Stimulated activated naive CD8-positive, alpha-beta T cell treated with anti-CD3 and anti-CD28 coated beads, Interleukin-15, amount 100 ng/mL, for 72 hours (primary cell): ENCODE measurements at regions not wholly inside any gene's neighbourhood (a gene's known extent, or its start where the extent isn't known, plus 50 kb on each side); places are given as distances from the start of the nearest gene placed in this dataset.

Source experiments
- ATAC-seq: fragments of 150-1000 bp; cut with Tn5 transposase; 2 replicates; pipeline ENCODE4 v1.10.0; 2021; ENCODE audit warnings: mild to moderate bottlenecking, moderate library complexity
- DNase-seq, 2 donors: peaks; one replicate each; pipeline ENCODE4 v3.0.0; 2021 to 2022
- H3K27ac Mint-ChIP-seq, 2 donors: one replicate each; pipeline ENCODE4 v1.8.0; 2022; ENCODE audit warnings: mild to moderate bottlenecking in 2 of 2, mixed read lengths in 2 of 2, moderate library complexity in 2 of 2
- H3K27me3 Mint-ChIP-seq: one replicate; pipeline ENCODE4 v1.8.0; 2022; ENCODE audit warnings: mixed read lengths
- H3K4me1 Mint-ChIP-seq: one replicate; pipeline ENCODE4 v1.8.0; 2022; ENCODE audit warnings: mild to moderate bottlenecking, mixed read lengths
- H3K4me3 Mint-ChIP-seq, 2 donors: one replicate each; pipeline ENCODE4 v1.8.0; 2022; ENCODE audit warnings: mild to moderate bottlenecking in 2 of 2, mixed read lengths in 2 of 2, moderate library complexity in 1 of 2
- H3K9me3 Mint-ChIP-seq, 2 donors: one replicate each; pipeline ENCODE4 v1.8.0; 2022; ENCODE audit warnings: mixed read lengths in 2 of 2

- H3K27me3 Mint-ChIP-seq: peaks cover 18% of the 10 kb centered on the region
- DNase-seq: no peak
Measured at GRCh38 chr2:143823296-143823695, 694.1 kb downstream of the ARHGAP15 start.

GRCh38 chr2:143822736-143823135, 693.5 kb downstream of the ARHGAP15 start:
- peaks cover 13% of the 10 kb centered on the region for H3K27me3 Mint-ChIP-seq
- H3K4me3 Mint-ChIP-seq: no peak overlapping the region
- ATAC-seq (no peak), DNase-seq (no peak)
- no peaks in the 10 kb centered on the region for H3K9me3 Mint-ChIP-seq
- H3K4me1 Mint-ChIP-seq: no peaks in the 10 kb centered on the region
- no peak overlapping the region for H3K27ac Mint-ChIP-seq

More at GRCh38 chr2:143823296-143823695, 694.1 kb downstream of the ARHGAP15 start:
- Mint-ChIP-seq H3K27ac (no peak overlapping the region), H3K4me3 (no peak overlapping the region), H3K9me3 (no peaks in the 10 kb centered on the region), H3K4me1 (no peaks in the 10 kb centered on the region)
- no peak for ATAC-seq

GRCh38 chr2:143819764-143820163, 690.5 kb downstream of the ARHGAP15 start:
- H3K9me3 Mint-ChIP-seq: no peaks in the 10 kb centered on the region
- H3K4me3 Mint-ChIP-seq: no peak overlapping the region
- DNase-seq: no peak
- H3K27me3 Mint-ChIP-seq: peaks cover 8% of the 10 kb centered on the region
- H3K27ac Mint-ChIP-seq: no peak overlapping the region
- ATAC-seq: no peak
- no peaks in the 10 kb centered on the region for H3K4me1 Mint-ChIP-seq

- Mint-ChIP-seq H3K27me3 (peaks cover 8% of the 10 kb centered on the region), H3K9me3 (no peaks in the 10 kb centered on the region), H3K27ac (no peak overlapping the region), H3K4me1 (no peaks in the 10 kb centered on the region), H3K4me3 (no peak overlapping the region)
- ATAC-seq (no peak), DNase-seq (no peak)
Measured at GRCh38 chr2:143819190-143819735, 690.0 kb downstream of the ARHGAP15 start.
